ENCODE measurements at regions not wholly inside any gene's neighbourhood (a gene's known extent, or its start where the extent isn't known, plus 50 kb on each side); places are given as distances from the start of the nearest gene placed in this dataset.

DNA sequence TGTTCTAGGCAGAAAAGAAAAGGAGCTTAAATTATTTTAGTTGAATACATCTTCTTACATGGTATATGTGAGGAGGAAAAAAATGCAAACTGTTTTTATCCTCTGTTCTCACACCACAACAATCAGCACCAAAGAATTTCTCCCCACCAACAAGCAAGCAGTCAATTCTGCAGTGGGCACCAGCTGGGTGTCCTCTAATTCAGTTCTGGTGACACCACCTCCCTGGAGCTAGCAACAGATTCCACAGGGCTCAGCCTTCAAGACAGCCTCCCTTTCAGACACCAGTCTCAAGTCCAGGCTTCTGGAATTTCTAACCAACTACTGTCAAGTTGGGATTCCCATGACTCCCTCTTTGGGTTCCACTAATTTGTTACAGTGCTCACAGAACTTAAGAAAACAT lies 490.2 kb upstream of the IGFBP3 start:
- TF ChIP-seq, protein P1, sequence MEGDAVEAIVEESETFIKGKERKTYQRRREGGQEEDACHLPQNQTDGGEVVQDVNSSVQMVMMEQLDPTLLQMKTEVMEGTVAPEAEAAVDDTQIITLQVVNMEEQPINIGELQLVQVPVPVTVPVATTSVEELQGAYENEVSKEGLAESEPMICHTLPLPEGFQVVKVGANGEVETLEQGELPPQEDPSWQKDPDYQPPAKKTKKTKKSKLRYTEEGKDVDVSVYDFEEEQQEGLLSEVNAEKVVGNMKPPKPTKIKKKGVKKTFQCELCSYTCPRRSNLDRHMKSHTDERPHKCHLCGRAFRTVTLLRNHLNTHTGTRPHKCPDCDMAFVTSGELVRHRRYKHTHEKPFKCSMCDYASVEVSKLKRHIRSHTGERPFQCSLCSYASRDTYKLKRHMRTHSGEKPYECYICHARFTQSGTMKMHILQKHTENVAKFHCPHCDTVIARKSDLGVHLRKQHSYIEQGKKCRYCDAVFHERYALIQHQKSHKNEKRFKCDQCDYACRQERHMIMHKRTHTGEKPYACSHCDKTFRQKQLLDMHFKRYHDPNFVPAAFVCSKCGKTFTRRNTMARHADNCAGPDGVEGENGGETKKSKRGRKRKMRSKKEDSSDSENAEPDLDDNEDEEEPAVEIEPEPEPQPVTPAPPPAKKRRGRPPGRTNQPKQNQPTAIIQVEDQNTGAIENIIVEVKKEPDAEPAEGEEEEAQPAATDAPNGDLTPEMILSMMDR (IDR thresholded peaks at IDR 0.05; ENCODE audit: insufficient read depth, low read depth, low read length) = no peak
- no peaks in the 10 kb centered on the region for H3K27me3 ChIP-seq (ENCODE audit: control insufficient read depth, insufficient read depth, low read length)
- H3K4me3 ChIP-seq (ENCODE audit: low read depth, low read length) = no peak overlapping the region
- ChIA-PET POLR2A (no interaction called here), CTCF (interaction anchor here (0.8 kb wide), 1 partner anchor 17 kb away, joined by 3 read pairs; no protein-coding TSS in a partner anchor)
- DNase-seq (ENCODE audit: low read depth) = no peak
- H3K36me3 ChIP-seq (ENCODE audit: control insufficient read depth, insufficient read depth, low read length) = no peaks in the 10 kb centered on the region

DNA sequence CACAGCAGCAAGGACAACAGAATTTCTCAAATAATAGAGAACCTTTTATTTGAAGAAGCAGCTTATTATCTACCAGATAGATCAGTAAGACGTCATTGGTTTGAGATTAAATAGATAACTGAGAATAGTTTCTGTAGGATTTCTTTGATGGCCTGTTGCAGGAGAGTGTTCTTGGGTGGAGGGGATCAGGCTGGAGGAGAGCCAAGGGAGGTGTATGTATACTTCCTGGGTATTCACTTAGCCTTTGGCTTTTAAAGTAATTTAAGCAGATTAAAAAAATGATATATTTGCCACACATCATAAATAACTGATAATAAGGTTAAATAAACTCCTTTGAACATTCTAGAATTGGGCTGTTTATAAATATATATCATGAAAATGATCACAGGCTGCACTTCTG lies 486.1 kb upstream of the IGFBP3 start:
- Histone ChIP-seq H3K27me3 (ENCODE audit: control insufficient read depth, insufficient read depth, low read length) (no peaks in the 10 kb centered on the region), H3K36me3 (ENCODE audit: control insufficient read depth, insufficient read depth, low read length) (no peaks in the 10 kb centered on the region), H3K4me3 (ENCODE audit: low read depth, low read length) (no peak overlapping the region)
- ChIA-PET CTCF (no interaction called here), POLR2A (no interaction called here)
- no peak for DNase-seq (ENCODE audit: low read depth)
- TF ChIP-seq, protein P1 (IDR thresholded peaks at IDR 0.05; ENCODE audit: insufficient read depth, low read depth, low read length) = no peak

GRCh38 chr7:46397591-46397990 lies 476.5 kb upstream of the IGFBP3 start:
- TF ChIP-seq, protein P1 (IDR thresholded peaks at IDR 0.05; ENCODE audit: insufficient read depth, low read depth, low read length) = no peak
- ChIA-PET POLR2A (no interaction called here), CTCF (no interaction called here)
- Histone ChIP-seq H3K36me3 (ENCODE audit: control insufficient read depth, insufficient read depth, low read length) (no peaks in the 10 kb centered on the region; the same call in 1 of the 2 replicates), H3K27me3 (ENCODE audit: control insufficient read depth, insufficient read depth, low read length) (no peaks in the 10 kb centered on the region), H3K4me3 (ENCODE audit: low read depth, low read length) (no peak overlapping the region)
- no peak for DNase-seq (ENCODE audit: low read depth)

DNA sequence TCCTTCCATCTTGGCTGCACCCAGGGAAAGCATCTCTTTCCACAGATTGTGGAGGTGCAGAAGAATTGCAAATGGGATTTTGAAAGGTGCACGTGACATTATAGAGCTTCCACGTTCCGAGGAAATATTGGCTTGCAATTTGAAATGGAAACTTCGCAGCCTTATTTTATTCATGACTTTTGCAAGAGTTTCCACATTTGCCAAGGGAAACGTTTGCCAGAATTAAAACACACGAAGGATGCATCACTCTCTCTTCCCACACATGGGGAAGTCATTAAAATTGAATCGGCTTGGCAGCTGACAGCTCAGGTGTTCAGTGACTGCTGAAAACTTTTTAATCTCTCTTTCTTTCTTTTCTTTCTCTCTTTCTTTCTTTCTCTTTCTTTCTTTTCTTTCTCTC lies 475.4 kb upstream of the IGFBP3 start:
- CTCF ChIA-PET = interaction anchor here (0.7 kb wide), 1 partner anchor 354 kb away, joined by 3 read pairs; no protein-coding TSS in a partner anchor

DNA sequence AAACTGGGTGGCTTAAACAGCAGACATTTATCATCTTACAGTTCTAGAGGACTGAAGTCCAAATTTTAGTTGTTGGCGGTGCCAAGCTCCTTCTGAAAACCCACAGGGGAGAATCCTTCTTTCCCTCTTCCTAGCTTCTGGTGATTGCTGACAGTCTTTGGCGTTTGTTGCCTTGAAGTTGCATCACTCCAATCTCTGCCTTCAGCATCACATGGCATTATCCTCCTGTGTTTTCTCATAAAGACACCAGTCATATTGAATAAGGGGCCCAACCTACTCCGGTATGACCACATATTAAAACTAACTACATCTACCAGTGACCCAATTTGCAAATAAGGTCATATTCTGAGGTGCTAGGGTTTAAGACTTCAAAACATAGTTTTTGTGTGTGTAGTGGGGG lies 472.1 kb upstream of the IGFBP3 start:
- CTCF ChIA-PET = interaction anchor here (1.4 kb wide), 1 partner anchor 166 kb away, joined by 3 read pairs; no protein-coding TSS in a partner anchor
- TF ChIP-seq, protein P1 (IDR thresholded peaks at IDR 0.05; ENCODE audit: insufficient read depth, low read depth, low read length) = no peak
- Histone ChIP-seq H3K27me3 (ENCODE audit: control insufficient read depth, insufficient read depth, low read length) (no peaks in the 10 kb centered on the region), H3K4me3 (ENCODE audit: low read depth, low read length) (no peak overlapping the region), H3K36me3 (ENCODE audit: control insufficient read depth, insufficient read depth, low read length) (no peaks in the 10 kb centered on the region)
- POLR2A ChIA-PET = no interaction called here
- no peak for DNase-seq (ENCODE audit: low read depth)

More for the DNA sequence above, 475.4 kb upstream of the IGFBP3 start:
- no peak for DNase-seq (ENCODE audit: low read depth)
- TF ChIP-seq, protein P1 (IDR thresholded peaks at IDR 0.05; ENCODE audit: insufficient read depth, low read depth, low read length) = no peak
- Histone ChIP-seq H3K36me3 (ENCODE audit: control insufficient read depth, insufficient read depth, low read length) (no peaks in the 10 kb centered on the region; the same call in 1 of the 2 replicates), H3K27me3 (ENCODE audit: control insufficient read depth, insufficient read depth, low read length) (no peaks in the 10 kb centered on the region), H3K4me3 (ENCODE audit: low read depth, low read length) (no peak overlapping the region)
- POLR2A ChIA-PET = no interaction called here
